ENCODE measurements at regions not wholly inside any gene's neighbourhood (a gene's known extent, or its start where the extent isn't known, plus 50 kb on each side); places are given as distances from the start of the nearest gene placed in this dataset.

DNA sequence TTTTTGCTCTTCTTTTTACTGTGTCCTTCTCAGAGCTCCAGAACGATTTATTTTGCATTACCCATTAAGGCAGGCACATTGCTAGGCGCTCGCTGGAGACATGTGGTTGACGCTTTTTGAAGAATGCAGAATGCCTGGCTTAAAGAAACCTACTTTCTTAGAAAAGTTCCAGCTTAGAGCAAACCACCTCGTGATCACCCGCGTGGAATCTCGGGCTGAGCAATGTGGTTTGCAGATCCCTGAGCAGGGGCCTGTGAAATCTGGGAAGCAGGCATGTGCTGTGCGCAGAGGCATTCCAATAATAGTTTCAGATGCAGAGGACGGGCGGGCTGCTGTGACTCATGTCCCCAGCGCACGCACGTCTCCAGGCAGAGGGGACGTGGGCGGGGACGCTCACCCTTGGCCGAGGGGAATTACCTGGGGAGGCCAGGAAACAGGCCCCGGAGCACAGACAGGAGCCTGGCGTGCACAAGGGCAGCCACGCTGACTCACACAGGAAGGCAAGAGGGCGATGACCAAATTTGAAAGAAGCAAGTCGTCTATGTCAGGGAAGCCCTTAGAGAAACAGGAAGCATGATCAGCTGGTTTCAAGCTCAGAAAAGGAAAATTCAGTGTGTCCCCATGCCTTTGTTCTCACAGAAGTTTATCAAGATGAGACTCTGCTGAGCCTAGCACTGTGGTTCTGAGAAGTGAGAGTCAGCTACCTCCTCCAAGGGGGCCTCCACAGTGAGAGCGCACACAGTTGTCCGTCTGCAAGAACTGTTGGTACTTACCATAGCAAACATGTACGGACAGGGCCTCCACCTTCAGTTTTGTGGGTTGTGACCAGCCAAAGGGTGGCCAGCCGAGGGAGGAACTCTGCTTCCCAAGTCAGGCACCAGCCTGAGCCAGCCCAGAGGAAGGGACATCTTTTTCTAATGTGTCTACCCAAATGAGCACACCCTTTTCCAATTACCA is 218.6 kb downstream of the PIK3R1 start (continued):
- TF ChIP-seq, protein P1, sequence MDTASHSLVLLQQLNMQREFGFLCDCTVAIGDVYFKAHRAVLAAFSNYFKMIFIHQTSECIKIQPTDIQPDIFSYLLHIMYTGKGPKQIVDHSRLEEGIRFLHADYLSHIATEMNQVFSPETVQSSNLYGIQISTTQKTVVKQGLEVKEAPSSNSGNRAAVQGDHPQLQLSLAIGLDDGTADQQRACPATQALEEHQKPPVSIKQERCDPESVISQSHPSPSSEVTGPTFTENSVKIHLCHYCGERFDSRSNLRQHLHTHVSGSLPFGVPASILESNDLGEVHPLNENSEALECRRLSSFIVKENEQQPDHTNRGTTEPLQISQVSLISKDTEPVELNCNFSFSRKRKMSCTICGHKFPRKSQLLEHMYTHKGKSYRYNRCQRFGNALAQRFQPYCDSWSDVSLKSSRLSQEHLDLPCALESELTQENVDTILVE (CRISPR knock-in tag; IDR thresholded peaks at IDR 0.05), result no peak
- TF ChIP-seq ASH2L (IDR thresholded peaks at IDR 0.05; ENCODE audit: insufficient read length, low read depth, low read length), result no peak
- TF ChIP-seq GZF1 (CRISPR knock-in tag; IDR thresholded peaks at IDR 0.05), result no peak
- TF ChIP-seq CREM (IDR thresholded peaks at IDR 0.05), result no peak
- TF ChIP-seq CREM (CRISPR knock-in tag; IDR thresholded peaks at IDR 0.05), result no peak
- TF ChIP-seq IKZF1 (IDR thresholded peaks at IDR 0.05), result no peak
- peak; percentile 31; the same call in 1 of the 2 replicates for TF ChIP-seq HDAC2 (CRISPR knock-in tag; IDR thresholded peaks at IDR 0.05)
- 0 out of 2 replicates have a peak, but pooled peaks have one; percentile 58 for TF ChIP-seq ZSCAN21 (CRISPR knock-in tag; IDR thresholded peaks at IDR 0.05; ENCODE audit: borderline replicate concordance)
- TF ChIP-seq PRPF4 (IDR thresholded peaks at IDR 0.05; ENCODE audit: low read depth, low read length, poor library complexity, severe bottlenecking), result no peak
- peak; percentile 66; the same call in 1 of the 2 replicates for TF ChIP-seq ZNF563 (CRISPR knock-in tag; IDR thresholded peaks at IDR 0.05)
- TF ChIP-seq, protein P2, sequence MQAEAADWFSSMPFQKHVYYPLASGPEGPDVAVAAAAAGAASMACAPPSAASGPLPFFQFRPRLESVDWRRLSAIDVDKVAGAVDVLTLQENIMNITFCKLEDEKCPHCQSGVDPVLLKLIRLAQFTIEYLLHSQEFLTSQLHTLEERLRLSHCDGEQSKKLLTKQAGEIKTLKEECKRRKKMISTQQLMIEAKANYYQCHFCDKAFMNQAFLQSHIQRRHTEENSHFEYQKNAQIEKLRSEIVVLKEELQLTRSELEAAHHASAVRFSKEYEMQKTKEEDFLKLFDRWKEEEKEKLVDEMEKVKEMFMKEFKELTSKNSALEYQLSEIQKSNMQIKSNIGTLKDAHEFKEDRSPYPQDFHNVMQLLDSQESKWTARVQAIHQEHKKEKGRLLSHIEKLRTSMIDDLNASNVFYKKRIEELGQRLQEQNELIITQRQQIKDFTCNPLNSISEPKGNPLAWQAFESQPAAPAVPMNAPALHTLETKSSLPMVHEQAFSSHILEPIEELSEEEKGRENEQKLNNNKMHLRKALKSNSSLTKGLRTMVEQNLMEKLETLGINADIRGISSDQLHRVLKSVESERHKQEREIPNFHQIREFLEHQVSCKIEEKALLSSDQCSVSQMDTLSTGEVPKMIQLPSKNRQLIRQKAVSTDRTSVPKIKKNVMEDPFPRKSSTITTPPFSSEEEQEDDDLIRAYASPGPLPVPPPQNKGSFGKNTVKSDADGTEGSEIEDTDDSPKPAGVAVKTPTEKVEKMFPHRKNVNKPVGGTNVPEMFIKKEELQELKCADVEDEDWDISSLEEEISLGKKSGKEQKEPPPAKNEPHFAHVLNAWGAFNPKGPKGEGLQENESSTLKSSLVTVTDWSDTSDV (CRISPR knock-in tag; IDR thresholded peaks at IDR 0.05), result no peak
- TF ChIP-seq E2F1 (CRISPR knock-in tag; IDR thresholded peaks at IDR 0.05), result no peak
- TF ChIP-seq ZNF180 (CRISPR knock-in tag; IDR thresholded peaks at IDR 0.05; ENCODE audit: borderline replicate concordance, low read depth), result no peak
- no peak for TF ChIP-seq ZKSCAN5 (CRISPR knock-in tag; IDR thresholded peaks at IDR 0.05)
- no peak for TF ChIP-seq ZNF850 (CRISPR knock-in tag; conservative IDR thresholded peaks at IDR 0.05)
- TF ChIP-seq, protein P3, sequence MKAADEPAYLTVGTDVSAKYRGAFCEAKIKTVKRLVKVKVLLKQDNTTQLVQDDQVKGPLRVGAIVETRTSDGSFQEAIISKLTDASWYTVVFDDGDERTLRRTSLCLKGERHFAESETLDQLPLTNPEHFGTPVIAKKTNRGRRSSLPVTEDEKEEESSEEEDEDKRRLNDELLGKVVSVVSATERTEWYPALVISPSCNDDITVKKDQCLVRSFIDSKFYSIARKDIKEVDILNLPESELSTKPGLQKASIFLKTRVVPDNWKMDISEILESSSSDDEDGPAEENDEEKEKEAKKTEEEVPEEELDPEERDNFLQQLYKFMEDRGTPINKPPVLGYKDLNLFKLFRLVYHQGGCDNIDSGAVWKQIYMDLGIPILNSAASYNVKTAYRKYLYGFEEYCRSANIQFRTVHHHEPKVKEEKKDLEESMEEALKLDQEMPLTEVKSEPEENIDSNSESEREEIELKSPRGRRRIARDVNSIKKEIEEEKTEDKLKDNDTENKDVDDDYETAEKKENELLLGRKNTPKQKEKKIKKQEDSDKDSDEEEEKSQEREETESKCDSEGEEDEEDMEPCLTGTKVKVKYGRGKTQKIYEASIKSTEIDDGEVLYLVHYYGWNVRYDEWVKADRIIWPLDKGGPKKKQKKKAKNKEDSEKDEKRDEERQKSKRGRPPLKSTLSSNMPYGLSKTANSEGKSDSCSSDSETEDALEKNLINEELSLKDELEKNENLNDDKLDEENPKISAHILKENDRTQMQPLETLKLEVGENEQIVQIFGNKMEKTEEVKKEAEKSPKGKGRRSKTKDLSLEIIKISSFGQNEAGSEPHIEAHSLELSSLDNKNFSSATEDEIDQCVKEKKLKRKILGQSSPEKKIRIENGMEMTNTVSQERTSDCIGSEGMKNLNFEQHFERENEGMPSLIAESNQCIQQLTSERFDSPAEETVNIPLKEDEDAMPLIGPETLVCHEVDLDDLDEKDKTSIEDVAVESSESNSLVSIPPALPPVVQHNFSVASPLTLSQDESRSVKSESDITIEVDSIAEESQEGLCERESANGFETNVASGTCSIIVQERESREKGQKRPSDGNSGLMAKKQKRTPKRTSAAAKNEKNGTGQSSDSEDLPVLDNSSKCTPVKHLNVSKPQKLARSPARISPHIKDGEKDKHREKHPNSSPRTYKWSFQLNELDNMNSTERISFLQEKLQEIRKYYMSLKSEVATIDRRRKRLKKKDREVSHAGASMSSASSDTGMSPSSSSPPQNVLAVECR (CRISPR knock-in tag; IDR thresholded peaks at IDR 0.05; ENCODE audit: borderline replicate concordance), result no peak
- TF ChIP-seq, protein P4, sequence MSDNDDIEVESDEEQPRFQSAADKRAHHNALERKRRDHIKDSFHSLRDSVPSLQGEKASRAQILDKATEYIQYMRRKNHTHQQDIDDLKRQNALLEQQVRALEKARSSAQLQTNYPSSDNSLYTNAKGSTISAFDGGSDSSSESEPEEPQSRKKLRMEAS (IDR thresholded peaks at IDR 0.05), result peak; percentile 71; the same call in 1 of the 2 replicates
- no peak; the same call in 1 of the 2 replicates for TF ChIP-seq MTF2 (CRISPR knock-in tag; IDR thresholded peaks at IDR 0.05; ENCODE audit: borderline replicate concordance)

Data from HepG2 (cell line).